ENCODE measurements at regions not wholly inside any gene's neighbourhood (a gene's known extent, or its start where the extent isn't known, plus 50 kb on each side); places are given as distances from the start of the nearest gene placed in this dataset.

- TF ChIP-seq, protein P1, sequence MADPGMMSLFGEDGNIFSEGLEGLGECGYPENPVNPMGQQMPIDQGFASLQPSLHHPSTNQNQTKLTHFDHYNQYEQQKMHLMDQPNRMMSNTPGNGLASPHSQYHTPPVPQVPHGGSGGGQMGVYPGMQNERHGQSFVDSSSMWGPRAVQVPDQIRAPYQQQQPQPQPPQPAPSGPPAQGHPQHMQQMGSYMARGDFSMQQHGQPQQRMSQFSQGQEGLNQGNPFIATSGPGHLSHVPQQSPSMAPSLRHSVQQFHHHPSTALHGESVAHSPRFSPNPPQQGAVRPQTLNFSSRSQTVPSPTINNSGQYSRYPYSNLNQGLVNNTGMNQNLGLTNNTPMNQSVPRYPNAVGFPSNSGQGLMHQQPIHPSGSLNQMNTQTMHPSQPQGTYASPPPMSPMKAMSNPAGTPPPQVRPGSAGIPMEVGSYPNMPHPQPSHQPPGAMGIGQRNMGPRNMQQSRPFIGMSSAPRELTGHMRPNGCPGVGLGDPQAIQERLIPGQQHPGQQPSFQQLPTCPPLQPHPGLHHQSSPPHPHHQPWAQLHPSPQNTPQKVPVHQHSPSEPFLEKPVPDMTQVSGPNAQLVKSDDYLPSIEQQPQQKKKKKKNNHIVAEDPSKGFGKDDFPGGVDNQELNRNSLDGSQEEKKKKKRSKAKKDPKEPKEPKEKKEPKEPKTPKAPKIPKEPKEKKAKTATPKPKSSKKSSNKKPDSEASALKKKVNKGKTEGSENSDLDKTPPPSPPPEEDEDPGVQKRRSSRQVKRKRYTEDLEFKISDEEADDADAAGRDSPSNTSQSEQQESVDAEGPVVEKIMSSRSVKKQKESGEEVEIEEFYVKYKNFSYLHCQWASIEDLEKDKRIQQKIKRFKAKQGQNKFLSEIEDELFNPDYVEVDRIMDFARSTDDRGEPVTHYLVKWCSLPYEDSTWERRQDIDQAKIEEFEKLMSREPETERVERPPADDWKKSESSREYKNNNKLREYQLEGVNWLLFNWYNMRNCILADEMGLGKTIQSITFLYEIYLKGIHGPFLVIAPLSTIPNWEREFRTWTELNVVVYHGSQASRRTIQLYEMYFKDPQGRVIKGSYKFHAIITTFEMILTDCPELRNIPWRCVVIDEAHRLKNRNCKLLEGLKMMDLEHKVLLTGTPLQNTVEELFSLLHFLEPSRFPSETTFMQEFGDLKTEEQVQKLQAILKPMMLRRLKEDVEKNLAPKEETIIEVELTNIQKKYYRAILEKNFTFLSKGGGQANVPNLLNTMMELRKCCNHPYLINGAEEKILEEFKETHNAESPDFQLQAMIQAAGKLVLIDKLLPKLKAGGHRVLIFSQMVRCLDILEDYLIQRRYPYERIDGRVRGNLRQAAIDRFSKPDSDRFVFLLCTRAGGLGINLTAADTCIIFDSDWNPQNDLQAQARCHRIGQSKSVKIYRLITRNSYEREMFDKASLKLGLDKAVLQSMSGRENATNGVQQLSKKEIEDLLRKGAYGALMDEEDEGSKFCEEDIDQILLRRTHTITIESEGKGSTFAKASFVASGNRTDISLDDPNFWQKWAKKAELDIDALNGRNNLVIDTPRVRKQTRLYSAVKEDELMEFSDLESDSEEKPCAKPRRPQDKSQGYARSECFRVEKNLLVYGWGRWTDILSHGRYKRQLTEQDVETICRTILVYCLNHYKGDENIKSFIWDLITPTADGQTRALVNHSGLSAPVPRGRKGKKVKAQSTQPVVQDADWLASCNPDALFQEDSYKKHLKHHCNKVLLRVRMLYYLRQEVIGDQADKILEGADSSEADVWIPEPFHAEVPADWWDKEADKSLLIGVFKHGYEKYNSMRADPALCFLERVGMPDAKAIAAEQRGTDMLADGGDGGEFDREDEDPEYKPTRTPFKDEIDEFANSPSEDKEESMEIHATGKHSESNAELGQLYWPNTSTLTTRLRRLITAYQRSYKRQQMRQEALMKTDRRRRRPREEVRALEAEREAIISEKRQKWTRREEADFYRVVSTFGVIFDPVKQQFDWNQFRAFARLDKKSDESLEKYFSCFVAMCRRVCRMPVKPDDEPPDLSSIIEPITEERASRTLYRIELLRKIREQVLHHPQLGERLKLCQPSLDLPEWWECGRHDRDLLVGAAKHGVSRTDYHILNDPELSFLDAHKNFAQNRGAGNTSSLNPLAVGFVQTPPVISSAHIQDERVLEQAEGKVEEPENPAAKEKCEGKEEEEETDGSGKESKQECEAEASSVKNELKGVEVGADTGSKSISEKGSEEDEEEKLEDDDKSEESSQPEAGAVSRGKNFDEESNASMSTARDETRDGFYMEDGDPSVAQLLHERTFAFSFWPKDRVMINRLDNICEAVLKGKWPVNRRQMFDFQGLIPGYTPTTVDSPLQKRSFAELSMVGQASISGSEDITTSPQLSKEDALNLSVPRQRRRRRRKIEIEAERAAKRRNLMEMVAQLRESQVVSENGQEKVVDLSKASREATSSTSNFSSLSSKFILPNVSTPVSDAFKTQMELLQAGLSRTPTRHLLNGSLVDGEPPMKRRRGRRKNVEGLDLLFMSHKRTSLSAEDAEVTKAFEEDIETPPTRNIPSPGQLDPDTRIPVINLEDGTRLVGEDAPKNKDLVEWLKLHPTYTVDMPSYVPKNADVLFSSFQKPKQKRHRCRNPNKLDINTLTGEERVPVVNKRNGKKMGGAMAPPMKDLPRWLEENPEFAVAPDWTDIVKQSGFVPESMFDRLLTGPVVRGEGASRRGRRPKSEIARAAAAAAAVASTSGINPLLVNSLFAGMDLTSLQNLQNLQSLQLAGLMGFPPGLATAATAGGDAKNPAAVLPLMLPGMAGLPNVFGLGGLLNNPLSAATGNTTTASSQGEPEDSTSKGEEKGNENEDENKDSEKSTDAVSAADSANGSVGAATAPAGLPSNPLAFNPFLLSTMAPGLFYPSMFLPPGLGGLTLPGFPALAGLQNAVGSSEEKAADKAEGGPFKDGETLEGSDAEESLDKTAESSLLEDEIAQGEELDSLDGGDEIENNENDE (IDR thresholded peaks at IDR 0.05; ENCODE audit: insufficient replicate concordance, low read length): no peak
Observed at GRCh38 chr9:88772575-88772974, 218.7 kb upstream of the S1PR3 start (continued).

Measured in H1 (cell line).